HG03460 (cell line): ENCODE measurements at regions not wholly inside any gene's neighbourhood (a gene's known extent, or its start where the extent isn't known, plus 50 kb on each side); places are given as distances from the start of the nearest gene placed in this dataset.
A peak's percentile ranks its signal among the peaks of the same experiment; 100 is the strongest.
"Not testable (repeated sequence)": the region's sequence is repeated elsewhere in the genome, so short reads cannot be mapped to it uniquely, and the experiment has no call there.

Experiments
- ATAC-seq: cut with Tn5 transposase; IDR thresholded peaks from one replicate; pipeline ENCODE4 v1.9.1; 2021; ENCODE audit not compliant: unreplicated experiment

DNA sequence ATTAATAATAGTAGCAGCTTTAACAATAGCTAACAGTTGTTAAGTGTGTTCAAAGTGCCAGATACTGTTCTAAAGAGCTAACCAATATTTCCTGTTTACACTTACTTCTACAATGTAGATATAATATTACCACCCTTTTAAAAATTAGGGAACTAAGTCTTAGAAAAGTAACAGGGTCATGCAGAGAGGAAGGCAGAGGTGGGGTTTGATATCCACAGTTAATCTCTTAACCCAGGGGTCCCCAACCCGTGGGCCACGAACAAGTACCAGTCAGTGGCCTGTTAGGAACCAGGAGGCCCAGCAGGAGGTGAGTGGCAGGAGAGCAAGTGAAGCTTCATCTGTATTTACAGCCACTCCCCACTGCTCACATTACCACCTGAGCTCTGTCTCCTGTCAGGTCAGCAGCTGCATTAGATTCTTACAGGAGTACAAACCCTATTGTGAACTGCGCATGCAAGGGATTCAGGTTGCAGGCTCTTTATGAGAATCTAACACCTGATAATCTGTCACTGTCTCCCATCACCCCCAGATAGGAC, 89.1 kb downstream of the ACTL7B start:
- no peak for ATAC-seq

GRCh38 chr9:108765265-108765664, 90.5 kb downstream of the ACTL7B start:
- no peak for ATAC-seq

DNA sequence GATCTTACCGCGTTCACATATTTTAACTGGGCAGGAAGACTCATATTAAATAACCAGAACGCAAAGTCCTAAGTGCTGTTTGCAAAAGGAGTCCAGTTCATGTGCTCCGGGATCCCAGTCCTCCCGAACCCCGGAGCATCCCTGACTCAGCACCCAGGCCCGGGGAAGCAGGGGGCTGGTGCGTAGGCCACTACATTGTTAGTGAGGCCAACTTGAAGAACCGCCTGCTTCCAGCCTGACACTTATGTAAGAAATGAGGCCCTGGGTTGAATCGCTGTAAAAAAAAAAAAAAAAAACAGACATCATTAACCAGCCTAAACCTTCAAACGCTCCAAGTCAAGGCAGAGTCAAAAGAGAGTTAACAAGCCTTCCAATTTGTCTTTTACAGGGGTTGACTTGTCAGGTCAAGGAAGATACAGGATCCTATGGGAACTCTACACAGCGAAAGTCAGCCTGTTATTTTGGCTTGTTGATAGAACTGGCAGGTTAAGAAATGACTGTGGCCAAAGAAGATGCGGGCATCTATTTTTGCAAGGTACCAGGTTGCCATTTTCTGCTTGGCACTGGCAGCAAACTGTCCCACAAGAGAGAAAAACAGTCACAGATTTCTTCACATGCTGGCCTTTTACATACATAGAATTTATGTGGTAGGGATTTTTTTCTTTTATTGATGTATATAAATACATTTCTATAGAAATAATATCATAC, 93.3 kb downstream of the ACTL7B start:
- no peak for ATAC-seq

GRCh38 chr9:108761655-108762347, 94.0 kb downstream of the ACTL7B start:
- ATAC-seq: peak; percentile 65

DNA sequence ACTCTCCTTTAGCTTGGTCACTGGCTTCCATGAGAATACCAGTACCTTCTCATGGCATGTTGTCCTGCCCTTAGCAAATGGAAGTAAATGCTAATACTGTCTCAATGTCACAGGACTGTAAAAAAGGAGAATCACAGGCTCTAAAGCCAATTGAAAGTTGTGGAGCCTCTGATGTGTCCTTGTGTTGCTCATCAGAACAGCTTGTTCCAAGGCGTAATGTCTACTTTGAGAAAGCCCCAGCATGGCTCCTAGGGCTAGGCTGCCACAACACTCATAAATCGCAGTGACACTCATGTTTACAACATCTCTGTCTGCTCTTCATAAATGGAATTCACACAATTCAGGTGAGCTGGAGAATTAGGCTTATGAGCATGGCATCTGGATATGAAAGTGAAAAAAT, 94.9 kb downstream of the ACTL7B start:
- no peak for ATAC-seq

DNA sequence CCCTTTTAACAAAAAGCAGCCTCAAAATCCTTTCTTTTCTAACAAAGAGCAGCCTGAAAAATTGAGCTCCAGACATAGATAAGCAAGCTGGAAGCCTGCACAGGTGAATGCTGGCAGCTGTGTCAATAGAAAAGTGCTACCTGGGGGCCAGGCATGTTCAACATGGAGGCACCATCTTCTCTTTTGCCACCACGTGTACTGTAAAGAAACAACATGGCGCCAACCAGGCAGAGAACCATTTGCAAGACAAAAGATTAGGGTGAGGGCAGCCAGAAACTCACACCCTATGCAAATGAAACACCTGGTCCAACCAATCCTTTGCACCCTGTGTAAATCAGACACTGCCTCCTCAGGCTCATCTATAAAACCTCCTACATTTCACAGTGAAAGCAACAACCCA, 96.0 kb downstream of the ACTL7B start:
- no peak for ATAC-seq

- ATAC-seq: no peak
These were observed 96.4 kb downstream of the ACTL7B start for GRCh38 chr9:108759399-108759798.

- ATAC-seq: no peak
These were observed 98.9 kb downstream of the ACTL7B start for GRCh38 chr9:108756746-108757490.

- peak; percentile 56 for ATAC-seq
These were observed 99.8 kb downstream of the ACTL7B start for GRCh38 chr9:108755979-108756378.

GRCh38 chr9:108751369-108751768, 104.4 kb downstream of the ACTL7B start:
- no peak for ATAC-seq

GRCh38 chr9:108750661-108751215, 105.0 kb downstream of the ACTL7B start:
- no peak for ATAC-seq

- ATAC-seq: no peak
These were observed 107.0 kb downstream of the ACTL7B start for GRCh38 chr9:108748776-108749175.

GRCh38 chr9:108746864-108747263, 108.9 kb downstream of the ACTL7B start:
- ATAC-seq: no peak

- no peak for ATAC-seq
These were observed 109.8 kb downstream of the ACTL7B start for GRCh38 chr9:108746001-108746400.

DNA sequence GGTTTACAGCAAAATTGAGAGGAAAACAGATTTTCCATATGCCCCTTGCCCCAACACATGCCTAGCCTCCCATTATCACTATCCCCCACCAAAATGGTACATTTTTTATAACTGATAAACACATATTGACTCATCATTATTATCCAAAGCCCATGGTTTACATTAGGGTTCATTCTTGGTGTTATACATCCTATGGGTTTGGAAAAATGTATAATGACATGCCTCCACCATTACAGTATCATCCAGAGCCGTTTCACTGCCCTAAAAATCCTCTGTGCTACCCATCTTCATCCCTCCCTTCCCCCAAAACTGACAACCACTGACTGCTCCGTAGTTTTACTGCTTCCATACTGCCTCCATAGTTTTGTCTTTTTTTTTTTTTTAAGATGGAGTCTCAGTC, 111.1 kb downstream of the ACTL7B start:
- ATAC-seq: no peak

- no peak for ATAC-seq
These were observed 111.8 kb downstream of the ACTL7B start for GRCh38 chr9:108743901-108744371.

DNA sequence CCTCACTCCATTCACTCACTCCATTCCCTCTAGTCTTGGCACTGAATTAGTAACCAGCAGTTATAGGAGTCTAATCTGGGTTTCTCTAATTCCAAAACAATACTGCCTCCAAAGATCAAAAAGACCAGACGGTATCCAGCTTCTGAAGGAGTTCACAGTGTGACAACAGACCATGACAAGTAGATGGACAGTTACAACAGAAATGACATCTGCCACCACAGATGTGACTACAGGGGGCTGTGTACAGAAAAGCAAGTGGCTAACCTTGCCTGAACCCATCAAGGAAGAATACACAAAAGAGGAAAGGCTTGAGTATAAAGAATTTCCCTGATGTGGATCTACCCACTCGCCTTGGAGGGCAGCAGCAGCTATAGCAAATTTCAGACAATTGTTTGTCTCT, 112.4 kb downstream of the ACTL7B start:
- ATAC-seq: no peak

GRCh38 chr9:108742191-108742590, 113.6 kb downstream of the ACTL7B start:
- no peak for ATAC-seq

GRCh38 chr9:108731292-108731691, 124.5 kb downstream of the ACTL7B start:
- not testable (repeated sequence) for ATAC-seq

- no peak for ATAC-seq
These were observed 128.1 kb downstream of the ACTL7B start for GRCh38 chr9:108727580-108728111.

DNA sequence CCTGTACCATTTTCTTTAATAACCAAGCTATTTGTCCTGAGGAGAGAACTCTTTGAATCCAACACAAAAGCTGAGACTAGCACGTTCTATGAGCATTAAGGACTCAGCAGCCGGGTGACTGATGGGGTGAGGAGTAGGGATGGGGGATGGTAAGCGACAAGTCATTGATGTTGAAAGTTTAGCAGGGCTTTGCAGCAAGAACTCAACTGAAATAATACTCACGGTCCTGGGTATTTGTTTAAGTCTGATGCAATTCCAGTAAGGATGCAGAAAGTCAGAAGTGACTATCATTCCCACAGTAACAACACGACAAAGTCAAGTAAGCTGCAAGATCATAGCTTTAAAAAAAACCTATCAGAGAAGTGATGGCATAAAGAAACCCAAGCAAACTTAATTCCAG, 131.1 kb downstream of the ACTL7B start:
- no peak for ATAC-seq
